Epithelial cell of proximal tubule (primary cell): ENCODE measurements at regions not wholly inside any gene's neighbourhood (a gene's known extent, or its start where the extent isn't known, plus 50 kb on each side); places are given as distances from the start of the nearest gene placed in this dataset.

Source experiments
- DNase-seq: peaks from one replicate; pipeline ENCODE4 v3.0.0-alpha.2; 2011; ENCODE audit warnings: low read depth
- H3K4me3 ChIP-seq: 2 replicates; pipeline ENCODE4 v1.5.1; 2011; ENCODE audit warnings: low read depth, mild to moderate bottlenecking, low read length
- CTCF ChIP-seq: conservative IDR thresholded peaks from 2 replicates; pipeline ENCODE4 v1.5.1; 2012; ENCODE audit warnings: low read depth, mild to moderate bottlenecking, low read length

- H3K4me3 ChIP-seq = no peak overlapping the region
- TF ChIP-seq CTCF = no peak
- no peak for DNase-seq
Observed at GRCh38 chr22:49014227-49015201, 813.2 kb downstream of the BRD1 start.

GRCh38 chr22:49013707-49014106 lies 814.0 kb downstream of the BRD1 start:
- DNase-seq = no peak

DNA sequence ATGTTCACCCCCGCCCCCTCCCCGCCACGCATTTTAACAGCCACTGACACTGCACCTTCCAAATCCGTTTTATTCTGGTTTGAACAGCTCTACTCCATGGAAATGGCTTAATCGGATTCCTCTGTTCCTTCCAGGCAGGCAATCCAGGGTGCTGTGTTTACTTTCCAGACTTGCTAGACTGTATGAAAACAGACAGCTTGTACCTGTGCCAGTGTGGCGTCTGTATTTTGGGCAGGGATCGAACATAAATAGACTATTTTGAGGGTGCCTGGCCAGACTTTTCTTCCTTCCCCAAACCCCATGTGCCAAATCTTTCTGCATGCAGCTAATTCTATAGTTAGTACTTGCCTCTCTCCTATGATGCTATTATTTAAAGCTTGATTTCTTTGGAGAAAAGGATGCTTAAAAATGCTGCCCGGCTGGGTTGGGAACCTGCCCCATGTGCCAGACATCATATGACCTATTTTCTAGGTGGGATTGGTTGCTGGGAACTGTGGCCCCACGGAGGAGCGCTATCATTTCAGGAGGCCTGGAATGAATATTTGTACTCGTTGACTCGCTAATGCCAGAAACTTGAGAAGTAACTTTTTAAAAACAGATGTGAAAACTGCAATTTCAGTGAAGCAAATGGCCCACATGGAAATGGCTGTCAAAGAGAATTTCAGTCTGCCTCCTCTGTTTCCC lies 814.8 kb downstream of the BRD1 start:
- TF ChIP-seq CTCF = no peak
- no peak for DNase-seq
- H3K4me3 ChIP-seq = no peak overlapping the region

More at GRCh38 chr22:49013707-49014106, 814.0 kb downstream of the BRD1 start:
- TF ChIP-seq CTCF = no peak
- no peak overlapping the region for H3K4me3 ChIP-seq

- TF ChIP-seq CTCF = no peak
- no peak for DNase-seq
- H3K4me3 ChIP-seq = no peak overlapping the region
Observed at GRCh38 chr22:49011769-49012648, 815.7 kb downstream of the BRD1 start.

GRCh38 chr22:49011379-49011768 lies 816.3 kb downstream of the BRD1 start:
- no peak for DNase-seq
- TF ChIP-seq CTCF = no peak
- H3K4me3 ChIP-seq = no peak overlapping the region

DNA sequence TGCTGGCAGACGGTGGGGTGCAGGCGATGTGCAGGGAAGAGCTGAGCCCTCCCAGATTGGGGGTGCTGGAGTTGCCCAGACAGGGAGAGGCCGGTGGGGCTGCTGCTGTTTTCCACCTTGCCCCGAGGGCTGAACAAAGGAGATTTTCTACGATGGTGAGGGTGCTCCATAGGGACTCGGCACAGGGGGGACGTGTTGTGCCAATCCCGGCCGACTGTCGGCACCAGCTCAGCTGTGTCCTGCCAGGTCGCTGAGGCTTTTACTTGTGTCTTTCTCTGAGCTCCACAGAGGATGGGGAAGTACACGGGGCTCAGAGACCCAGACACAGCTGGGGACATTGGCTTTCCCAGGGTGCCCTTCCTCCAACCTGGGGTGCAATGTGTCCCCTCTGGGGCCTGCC lies 816.8 kb downstream of the BRD1 start:
- TF ChIP-seq CTCF = no peak
- DNase-seq = no peak
- H3K4me3 ChIP-seq = no peak overlapping the region
